ENCODE measurements at regions not wholly inside any gene's neighbourhood (a gene's known extent, or its start where the extent isn't known, plus 50 kb on each side); places are given as distances from the start of the nearest gene placed in this dataset.

DNA sequence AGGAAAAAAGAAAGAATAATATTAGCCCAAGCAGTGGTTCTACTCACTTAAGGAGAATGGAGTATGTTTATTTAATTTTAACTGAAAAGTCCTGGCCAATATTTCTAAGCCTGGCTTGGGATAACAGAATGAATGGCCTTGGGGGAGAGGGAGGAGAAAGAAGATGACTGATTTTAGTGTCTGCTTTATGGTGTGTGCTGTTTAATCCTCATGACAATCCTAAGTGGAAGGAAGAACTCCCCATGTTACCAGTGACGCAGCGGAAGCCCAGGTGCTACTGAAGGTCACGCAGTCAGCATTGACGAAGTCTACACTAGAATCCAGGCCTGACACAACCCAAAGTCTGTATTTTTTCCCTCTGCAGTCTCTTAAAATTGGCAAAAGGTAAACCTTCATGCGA, 50.5 kb downstream of the PALM2AKAP2 start:
- DNase-seq, result no peak

DNA sequence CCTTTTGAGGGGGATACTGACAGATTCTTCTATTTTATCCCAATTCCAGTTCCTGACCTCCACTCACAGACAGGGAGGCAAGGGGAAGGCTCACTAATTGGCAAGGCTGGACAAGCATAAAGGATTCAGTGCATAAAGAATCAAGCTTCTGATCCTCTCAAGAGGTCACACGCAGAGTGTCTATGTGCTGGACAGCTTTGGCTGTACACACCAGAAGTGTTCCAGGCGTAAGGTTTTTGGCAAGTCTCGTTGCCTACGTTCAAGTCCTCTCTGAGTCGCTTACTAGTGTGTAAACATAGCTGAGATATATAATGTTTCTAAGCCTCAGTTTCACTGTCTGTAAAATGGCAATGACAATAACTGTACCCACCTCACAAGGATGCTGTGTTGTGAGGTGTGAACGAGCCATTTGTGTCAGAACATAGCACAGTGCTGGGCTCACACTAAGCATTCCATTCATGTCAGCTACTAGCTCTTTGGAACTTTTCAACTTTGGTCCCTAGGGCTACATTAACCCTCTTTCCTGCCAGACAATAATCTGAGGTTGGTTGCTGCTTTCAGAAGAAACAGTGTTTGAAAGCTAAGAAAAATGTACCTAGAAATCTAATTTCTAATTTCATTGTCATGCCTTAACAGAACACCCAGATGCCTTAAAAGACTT, 52.1 kb downstream of the PALM2AKAP2 start:
- no peak for DNase-seq

DNA sequence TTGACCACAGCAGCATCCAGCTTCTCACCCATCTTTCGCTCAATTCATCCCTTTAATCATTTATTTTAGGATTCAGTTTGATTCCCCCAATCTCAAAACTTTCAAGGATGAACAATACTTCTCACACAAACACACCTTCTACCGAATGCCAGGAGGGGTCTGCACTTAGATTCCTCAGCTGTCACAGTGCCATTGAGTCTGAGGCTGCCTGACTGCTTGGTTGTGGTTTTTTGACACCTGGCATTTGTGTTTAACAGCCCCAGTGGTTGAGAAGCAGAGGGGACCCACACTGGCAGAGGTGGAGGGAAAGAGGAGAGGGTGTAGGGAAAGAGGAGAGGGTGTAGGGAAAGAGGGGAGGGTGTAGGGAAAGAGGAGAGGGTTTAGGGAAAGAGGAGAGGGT, 54.9 kb downstream of the PALM2AKAP2 start:
- DNase-seq, result no peak

DNA sequence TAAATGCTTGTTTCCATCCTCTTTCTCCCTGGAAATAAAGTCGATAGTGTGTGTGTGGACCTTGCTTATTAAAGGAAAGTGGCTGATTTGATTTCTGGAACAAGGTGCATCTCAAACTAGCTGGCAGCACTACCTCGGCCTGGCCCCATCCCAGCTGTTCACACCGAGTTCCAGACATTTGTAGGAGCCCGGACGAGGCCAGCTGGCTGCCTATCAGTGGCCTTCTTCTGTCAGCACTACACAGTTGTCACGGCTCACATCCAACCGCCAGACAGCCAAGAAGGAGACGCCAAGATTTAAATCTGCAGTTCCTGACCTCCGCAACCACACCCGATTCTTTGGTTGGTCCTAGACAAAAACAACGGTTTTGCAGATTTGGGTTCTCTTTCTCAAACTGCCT, 63.6 kb downstream of the PALM2AKAP2 start:
- no peak for DNase-seq

DNA sequence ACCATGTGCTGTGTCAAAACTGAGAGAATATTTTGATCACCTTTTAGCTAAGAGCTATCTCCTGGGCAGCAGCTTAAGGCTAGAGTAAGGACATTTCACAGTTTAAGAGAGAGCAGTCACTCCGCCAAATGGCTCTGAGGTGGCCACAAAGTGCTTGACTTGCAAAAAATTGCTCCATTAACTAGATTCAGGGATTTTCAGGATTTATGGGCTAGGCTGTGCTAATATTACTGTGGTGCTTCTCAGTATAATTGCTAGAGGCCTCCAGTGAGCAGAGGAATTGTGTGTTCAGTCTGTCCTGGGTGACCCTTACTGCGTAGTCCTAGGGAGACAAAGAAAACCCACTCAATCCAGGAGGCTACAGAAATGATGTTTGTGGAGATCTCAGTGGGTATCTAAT, 65.2 kb downstream of the PALM2AKAP2 start:
- DNase-seq, result no peak

DNA sequence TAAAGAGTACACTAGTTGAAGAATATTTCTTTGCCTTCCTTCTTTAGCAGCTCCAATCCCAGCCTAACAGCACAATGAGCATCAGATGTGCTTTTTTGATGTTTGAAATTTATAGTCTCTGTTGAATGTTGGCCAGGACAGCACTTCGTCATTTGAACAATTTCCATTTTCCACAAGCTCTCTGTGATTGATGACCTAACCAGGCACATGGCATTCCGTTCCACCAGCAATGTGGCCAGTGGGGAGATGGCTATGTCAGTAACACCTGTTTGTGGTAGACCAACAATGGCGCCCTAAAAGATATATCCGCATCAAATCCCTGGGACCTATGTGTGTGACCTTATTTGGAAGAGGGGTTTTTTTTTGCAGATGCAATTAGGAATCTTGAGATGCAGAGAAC, 66.8 kb downstream of the PALM2AKAP2 start:
- DNase-seq, result no peak

DNA sequence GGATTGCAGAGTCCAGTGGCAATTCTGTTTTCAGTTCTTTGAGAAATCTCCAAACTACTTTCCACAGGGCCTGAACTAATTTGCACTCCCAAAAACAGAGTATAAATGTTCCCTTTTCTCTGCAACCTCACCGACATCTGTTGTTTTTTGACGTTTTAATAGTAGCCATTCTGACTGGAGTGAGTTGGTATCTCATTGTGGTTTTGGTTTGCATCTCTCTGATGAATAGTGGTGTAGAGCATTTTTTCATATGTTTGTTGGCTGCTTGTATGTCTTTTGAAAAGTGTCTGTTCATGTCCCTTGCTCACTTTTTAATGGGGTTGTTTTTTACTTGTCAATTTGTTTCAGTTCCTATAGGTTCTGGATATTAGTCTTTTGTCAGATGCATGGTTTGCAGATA, 72.6 kb downstream of the PALM2AKAP2 start:
- no peak for DNase-seq

DNA sequence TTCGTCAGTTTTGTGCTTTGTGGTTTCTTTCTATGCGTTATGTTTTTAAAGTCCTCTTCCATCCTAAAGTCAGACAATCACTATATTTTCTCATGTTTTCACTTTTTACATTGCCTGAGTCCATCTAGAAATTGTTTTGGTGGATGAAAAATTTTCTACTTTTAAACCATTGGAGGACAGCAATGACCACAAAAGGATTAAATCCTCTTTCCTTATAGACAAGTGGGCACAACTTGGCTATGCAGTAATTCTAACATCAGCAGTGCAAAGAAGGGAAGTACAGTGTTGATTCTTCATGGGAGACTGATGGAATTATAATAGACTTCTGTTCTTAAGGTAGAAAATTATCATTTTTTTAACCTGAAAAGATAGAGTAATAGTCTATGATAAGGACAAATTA, 75.5 kb downstream of the PALM2AKAP2 start:
- DNase-seq, result no peak

DNA sequence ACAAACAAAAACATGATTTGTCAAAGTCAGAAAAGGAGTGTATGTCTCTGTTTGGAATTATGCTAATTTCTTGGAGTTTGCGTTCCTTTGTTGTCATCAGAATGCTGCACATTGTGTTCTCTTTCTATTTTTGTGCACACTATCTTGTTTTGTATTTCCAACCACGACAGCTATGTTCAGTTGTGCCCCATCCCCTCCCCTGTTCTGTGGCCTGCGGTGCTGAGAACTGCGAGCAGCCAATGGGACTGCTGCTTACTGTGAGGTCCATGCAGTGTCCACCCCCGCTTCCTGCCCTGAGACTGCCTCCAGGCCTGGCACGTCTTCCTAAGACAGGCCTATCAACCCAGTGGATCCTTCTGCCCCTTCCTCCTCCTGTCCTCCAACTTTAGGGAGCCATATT, 76.8 kb downstream of the PALM2AKAP2 start:
- no peak for DNase-seq

DNA sequence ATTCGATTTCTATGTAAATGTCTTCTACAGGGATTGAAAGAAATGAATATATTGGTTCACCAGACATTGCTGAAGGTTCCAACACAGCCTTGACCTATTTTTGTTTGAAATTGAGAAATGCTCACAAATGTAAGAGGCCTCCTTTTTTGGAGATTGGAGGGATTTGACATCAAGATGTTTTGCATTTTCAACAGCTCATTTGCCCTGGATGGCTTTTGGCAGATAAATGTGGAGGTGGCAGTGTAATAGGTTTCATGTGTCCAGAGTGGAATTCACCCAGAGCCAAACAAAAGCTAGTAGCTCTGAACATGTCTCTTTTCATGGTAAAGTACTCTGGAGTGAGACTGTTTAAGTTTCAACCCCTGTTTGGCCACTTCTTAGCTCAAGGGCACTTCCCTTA, 77.3 kb downstream of the PALM2AKAP2 start:
- DNase-seq, result no peak

DNA sequence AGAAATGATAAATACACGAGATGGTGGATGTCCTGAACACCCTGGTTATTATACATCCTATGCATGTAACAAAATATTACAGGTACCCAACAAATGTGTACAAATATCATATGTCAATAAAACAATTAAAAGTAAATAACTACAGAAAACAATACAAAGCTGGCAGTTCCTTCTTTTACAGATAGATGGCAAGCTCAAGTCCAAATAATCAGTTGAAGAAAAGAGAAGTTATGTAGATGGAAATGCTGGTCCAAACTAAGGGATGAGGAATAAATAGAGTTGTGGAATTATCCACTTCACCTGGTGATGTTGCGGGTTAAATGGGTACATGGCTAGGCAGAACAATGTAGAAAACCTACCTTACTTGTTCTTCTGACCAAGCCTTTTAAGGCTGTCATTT, 79.4 kb downstream of the PALM2AKAP2 start:
- DNase-seq, result no peak

DNA sequence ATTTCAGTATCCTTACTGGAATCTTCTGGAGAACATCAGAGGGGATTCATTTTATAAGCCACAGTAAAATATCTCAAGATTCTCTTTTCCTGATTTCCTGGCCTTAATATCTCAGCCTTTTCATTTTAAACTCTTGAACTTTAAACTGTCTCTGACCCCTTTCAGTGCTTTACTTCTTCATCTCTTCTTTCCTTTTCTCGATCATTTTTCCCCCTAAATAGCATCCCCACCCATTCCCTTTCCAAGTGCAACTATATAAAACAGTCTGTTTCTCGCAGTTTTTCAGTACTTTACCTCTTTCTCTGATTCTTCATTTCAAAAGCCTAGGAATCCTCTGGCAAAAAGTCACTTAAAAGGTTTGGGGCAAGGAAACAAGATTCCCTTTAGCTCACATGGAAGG, 80.5 kb downstream of the PALM2AKAP2 start:
- DNase-seq, result no peak

DNA sequence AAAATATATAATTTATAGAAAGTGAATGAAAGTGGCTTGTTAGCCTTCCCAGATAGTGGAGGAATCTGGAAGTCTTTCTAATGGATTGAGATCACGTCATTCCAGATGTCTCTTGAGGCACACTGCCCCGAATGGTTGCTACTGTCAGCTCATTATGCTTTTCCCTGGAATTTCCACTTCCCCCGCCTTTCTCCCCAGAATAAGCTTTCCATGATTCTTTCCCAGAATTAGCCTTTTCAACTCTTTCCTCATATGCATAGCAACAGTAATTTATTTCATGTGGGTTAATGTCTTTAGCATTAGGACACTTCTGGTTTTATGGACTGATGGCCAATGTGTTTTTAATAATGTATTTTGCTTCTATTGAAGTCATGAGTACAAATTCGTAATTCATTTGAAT, 81.5 kb downstream of the PALM2AKAP2 start:
- no peak for DNase-seq

DNA sequence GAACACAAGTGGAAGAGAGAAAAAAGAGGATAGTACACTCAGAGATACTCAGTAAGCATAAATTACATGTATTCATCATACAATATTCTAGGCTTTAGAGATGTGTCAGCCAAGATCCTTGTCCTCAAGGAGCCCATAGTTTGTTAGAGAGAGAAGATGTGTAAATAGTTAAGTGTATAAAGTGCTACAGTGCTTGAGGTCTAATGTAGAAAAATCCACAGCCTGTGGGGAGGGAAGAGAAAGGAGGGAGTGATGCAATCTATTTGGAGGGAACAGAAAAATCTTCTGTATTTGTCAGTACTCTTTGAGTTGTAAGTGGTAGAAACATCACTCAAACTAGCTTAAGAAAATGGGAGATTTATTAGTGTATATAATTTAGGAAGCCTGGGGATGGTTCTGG, 81.9 kb downstream of the PALM2AKAP2 start:
- no peak for DNase-seq

DNA sequence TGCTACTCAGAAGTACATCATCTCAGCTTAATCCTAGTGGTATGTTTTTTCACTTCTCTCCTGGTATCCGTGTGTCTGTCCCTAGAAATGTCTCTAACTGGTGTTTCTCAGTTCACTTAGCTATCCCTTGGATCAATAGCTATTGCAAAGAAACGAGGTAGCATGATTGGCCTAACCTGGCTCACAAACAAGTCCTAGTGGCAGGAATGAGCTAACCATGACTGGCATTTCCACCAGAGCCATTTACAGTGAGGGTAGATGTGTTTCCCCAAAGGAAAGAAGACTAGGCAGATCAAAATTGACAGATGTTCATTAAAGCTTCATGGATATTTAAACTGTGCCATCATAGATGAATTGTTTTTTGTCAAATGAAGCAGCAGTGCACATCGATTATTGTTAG, 82.5 kb downstream of the PALM2AKAP2 start:
- no peak for DNase-seq

DNA sequence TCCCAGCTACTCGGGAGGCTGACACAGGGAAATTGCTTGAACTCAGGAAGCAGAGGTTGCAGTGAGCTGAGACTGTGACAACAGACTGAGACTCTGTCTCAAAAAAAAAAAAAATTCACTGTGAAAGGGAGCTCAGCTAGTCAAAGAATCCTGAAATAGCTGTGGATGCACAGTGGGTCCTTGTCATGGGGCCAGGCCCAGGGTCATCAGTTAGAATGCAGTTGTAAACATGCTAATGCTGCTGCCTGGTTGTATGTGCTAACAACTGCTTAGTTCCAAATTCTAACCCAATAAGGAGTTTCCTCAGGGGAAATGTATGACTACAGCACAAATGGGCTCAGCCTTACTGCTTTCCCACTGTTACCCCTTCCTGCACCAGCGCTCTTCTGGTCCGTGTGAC, 84.0 kb downstream of the PALM2AKAP2 start:
- no peak for DNase-seq

DNA sequence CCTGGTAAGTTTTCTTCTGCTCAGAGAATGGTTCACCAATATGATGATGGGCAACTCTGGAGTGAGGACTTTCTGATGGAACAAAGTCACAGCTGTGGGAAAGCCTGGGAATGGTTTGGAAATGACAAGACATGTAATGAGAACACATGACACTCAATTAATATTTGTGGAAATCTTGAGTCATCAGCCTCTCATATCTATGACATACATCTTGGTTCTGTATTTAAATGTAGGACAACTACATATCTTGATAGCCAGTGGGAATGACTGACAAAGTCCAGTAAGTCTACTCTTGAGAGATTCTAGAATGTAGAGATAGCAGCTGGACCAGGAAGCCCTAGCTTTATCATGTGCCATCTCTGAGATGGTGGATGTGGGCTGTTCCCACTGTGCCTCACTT, 85.5 kb downstream of the PALM2AKAP2 start:
- no peak for DNase-seq

DNA sequence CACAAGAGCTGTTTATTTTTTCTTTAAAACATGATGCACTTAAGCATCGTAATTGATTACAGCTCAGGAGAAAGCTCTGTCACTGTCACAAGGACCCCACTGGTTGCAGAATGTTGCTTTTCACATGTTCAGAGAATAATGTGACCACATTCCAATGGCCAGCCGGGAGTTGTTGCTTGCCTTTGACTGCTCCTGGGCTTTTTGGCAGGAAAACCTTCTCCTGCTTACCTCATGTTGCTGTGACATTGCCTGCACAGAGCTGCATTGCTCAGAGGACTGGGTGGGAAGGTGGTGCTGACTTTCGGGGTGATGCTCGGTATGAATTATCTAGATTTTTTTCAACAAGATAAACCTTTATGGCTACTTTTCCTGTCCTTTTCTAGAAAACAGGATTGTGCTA, 88.2 kb downstream of the PALM2AKAP2 start:
- DNase-seq, result no peak

DNA sequence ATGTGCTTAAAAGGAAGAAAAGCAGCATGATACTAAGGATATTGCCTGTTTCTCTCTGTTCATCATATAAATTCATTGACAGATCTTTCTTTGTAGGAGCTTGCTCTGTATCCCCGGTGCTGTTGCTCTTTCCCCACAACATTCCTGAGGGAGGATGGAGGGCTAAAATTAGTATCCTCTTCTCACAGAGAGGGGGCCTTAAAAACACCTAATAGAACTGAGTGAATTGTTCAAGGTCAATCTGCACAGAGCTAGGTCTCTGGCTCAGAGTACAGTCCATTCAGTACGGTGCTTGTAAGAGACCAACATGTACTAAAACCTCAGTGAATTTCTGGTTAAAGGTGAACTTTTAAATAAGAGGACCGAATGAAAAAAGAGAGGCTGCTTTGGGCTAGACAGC, 88.7 kb downstream of the PALM2AKAP2 start:
- DNase-seq, result no peak

DNA sequence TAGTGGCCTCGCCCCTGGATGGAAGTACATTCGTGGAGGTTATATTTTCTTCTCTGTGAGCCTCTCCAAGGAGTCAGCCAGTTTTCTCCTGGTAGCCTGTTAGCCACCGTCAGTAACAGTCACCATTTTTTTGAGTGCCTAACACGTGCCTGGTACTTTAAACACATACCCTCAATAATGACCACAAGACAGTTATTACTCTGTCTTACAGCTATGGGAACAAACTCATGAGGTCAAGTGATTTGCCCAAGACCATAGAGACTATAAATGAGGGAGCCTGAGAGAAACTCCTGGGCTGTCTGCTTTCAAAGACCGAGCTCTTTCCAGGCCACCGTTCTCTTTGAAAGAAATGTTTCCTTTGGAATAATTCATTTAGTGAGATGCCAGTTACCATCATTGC, 90.4 kb downstream of the PALM2AKAP2 start:
- no peak for DNase-seq

DNA sequence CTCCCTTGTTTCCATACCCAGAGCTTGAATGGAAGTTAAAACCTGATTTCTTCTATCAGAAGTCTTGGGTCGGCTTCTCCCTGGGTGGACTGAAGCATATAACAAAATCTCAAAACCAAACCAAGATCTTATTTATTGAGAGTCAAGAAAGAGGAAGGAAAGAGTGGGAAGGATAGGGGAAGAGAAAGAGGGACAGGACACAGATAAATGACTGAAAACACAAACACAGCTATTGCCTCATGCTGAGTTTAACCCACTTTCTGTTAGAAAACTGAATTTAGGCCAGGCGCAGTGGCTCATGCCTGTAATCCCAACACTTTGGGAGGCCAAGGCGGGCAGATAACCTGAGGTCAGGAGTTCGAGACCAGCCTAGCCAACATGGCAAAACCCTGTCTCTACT, 92.9 kb downstream of the PALM2AKAP2 start:
- DNase-seq, result no peak

DNA sequence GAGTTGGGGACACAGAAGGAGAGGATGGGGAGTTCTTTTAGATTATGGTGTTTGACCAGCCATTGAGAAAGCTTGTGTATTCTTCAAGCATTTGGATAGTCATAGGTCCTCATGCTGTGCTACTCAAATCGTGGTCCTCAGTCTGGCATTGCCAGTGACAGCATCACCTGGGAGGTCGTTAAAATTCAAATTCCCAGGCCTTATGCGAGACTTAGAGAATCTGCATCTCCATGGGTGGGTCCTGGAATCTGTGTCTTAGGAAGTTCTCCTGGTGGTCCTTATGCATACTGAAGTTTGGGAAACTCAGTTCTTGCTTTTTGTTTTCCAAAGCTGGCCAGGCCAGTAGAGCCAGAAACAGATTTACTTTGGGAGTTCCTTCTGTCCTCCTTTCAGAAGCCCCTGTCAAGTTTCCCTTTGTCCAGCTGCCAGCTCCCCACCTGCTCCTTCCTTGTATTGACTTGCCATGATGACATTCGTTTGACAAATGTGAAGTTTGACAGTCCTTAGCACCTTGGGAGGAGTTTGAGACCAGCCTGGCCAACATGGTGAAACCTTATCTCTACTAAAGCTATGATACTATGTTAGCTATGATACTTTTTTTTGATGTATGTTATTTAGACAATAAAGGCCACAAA, 95.6 kb downstream of the PALM2AKAP2 start:
- no peak for DNase-seq

DNA sequence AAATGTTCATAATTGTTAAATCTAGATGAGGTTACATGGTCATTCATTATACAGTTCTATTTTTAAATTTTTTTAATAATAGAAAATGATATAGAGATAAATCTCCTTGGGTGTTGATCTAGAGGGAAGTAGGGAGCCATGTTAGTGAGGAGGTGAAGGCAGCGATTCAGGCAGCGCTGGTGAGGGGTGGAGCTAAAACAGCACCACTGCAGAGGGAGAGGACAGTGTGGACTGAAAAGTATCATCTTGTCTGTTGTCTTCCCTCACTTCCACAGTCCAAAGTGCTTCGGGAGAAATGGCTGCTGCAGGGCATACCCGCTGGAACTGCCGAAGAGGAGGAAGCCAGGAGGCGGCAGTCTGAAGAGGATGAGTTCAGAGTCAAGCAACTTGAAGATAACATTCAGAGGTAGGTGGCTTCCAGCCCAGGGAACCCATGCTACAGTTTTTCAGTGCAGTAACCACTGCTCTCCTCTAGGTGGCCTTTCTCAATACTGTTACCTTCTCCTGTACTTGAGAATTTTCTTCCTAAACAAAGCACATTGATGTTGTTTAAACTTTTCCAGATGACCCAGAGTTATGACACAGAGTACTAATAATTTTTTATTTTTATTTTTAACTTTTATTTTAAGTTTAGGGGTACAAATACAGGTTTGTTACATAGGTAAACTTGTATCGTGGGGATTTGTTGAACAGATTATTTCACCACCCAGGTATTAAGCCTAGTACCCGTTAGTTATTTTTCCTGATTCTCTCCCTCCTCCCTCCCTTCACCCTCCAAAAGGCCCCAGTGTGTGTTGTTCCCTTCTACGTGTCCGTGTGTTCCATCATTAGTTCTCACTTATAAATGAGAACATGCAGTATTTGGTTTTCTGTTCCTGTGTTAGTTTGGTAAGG, 100.5 kb downstream of the PALM2AKAP2 start:
- no peak for DNase-seq

DNA sequence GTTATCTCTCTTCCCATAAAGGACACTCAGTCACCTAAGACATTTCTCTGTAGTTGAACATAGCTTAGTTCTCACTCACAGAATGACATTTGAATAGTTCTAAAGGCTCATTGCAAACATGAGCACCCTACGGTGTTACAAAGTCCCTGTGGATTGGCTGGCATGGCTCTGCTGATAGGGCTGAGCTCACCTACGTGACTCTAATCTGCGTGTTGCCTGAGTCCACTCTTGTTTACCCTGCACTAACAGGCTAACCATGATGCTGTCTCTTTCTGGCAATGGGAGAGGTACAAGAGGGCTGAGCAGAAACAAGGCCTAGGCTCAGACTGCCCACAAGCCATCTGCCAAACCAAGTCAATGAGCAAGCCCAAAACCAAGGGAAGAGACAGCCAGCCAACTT, 103.6 kb downstream of the PALM2AKAP2 start:
- no peak for DNase-seq
